CD14-positive monocyte (primary cell): ENCODE measurements at regions not wholly inside any gene's neighbourhood (a gene's known extent, or its start where the extent isn't known, plus 50 kb on each side); places are given as distances from the start of the nearest gene placed in this dataset.

Experiments used
- DNase-seq, 3 donors: peaks; one replicate each; pipeline ENCODE4 v3.0.0-alpha.2; 2011 to 2022
- H2AFZ ChIP-seq: 2 replicates; pipeline ENCODE4 v1.6.0; 2012; ENCODE audit warnings: mild to moderate bottlenecking, low read depth, low read length, inconsistent platforms; ENCODE audit not compliant: insufficient read depth, poor library complexity, severe bottlenecking
- H3K27ac ChIP-seq, 2 donors: 1 replicate in 1 of 2; 2 replicates in 1 of 2; pipeline ENCODE4 v1.5.1; 2012 to 2013; ENCODE audit warnings: low read length in 2 of 2, control low read depth in 1 of 2, inconsistent platforms in 1 of 2, low read depth in 1 of 2, mild to moderate bottlenecking in 1 of 2
- H3K27me3 ChIP-seq, 2 donors: one replicate each; pipeline versions ENCODE4 v1.6.0 to v1.6.1; 2011 to 2013; ENCODE audit warnings: low read length in 2 of 2; ENCODE audit not compliant: control insufficient read depth in 2 of 2, insufficient read depth in 2 of 2
- H3K36me3 ChIP-seq, 2 donors: replicated peaks in 1 of 2; 1 replicate in 1 of 2; 2 replicates in 1 of 2; pipeline versions ENCODE4 v1.5.1 to v1.6.1; 2012 to 2013; ENCODE audit warnings: low read length in 2 of 2, control low read depth in 1 of 2, inconsistent platforms in 1 of 2, mild to moderate bottlenecking in 1 of 2; ENCODE audit not compliant: insufficient read depth in 2 of 2, control insufficient read depth in 1 of 2
- H3K4me1 ChIP-seq, 2 donors: 1 replicate in 1 of 2; 2 replicates in 1 of 2; pipeline versions ENCODE4 v1.5.1 to v1.6.1; 2012 to 2013; ENCODE audit warnings: low read length in 2 of 2, control low read depth in 1 of 2, inconsistent platforms in 1 of 2, mild to moderate bottlenecking in 1 of 2, moderate library complexity in 1 of 2; ENCODE audit not compliant: insufficient read depth in 2 of 2, control insufficient read depth in 1 of 2
- H3K4me2 ChIP-seq: replicated peaks from 2 replicates; pipeline ENCODE3; 2012; ENCODE audit warnings: low read length, moderate library complexity, mild to moderate bottlenecking; ENCODE audit not compliant: poor library complexity, severe bottlenecking; ENCODE audit errors: extremely low read depth
- H3K4me3 ChIP-seq, 3 experiments: fragments of 200-600 bp in 1 of 3; sonication (generic) in 1 of 3; replicated peaks in 1 of 3; 1 replicate in 2 of 3; 2 replicates in 1 of 3; pipeline ENCODE4 v1.5.1; 2011 to 2013; ENCODE audit warnings: low read length in 3 of 3, mild to moderate bottlenecking in 3 of 3, control low read depth in 2 of 3, low read depth in 2 of 3, inconsistent platforms in 1 of 3, moderate library complexity in 1 of 3
- H3K79me2 ChIP-seq: 2 replicates; pipeline ENCODE4 v1.6.0; 2012; ENCODE audit warnings: mild to moderate bottlenecking, control low read depth, inconsistent platforms, low read length, moderate library complexity; ENCODE audit not compliant: insufficient read depth
- H3K9ac ChIP-seq: 2 replicates; pipeline ENCODE4 v1.6.0; 2017; ENCODE audit warnings: low read length, mild to moderate bottlenecking; ENCODE audit not compliant: insufficient read depth, poor library complexity, severe bottlenecking
- H3K9me3 ChIP-seq, 2 donors: replicated peaks in 1 of 2; 1 replicate in 1 of 2; 2 replicates in 1 of 2; pipeline versions ENCODE4 v1.5.1 to v1.6.1; 2012 to 2013; ENCODE audit warnings: low read length in 2 of 2, control low read depth in 1 of 2; ENCODE audit not compliant: control insufficient read depth in 1 of 2, insufficient read depth in 1 of 2
- H4K20me1 ChIP-seq: 2 replicates; pipeline ENCODE4 v1.6.0; 2012; ENCODE audit warnings: mild to moderate bottlenecking, low read length, control low read depth, moderate library complexity; ENCODE audit not compliant: insufficient read depth
- H3K27ac Mint-ChIP-seq, 7 donors: one replicate each; pipeline ENCODE4 v1.8.0; 2020; ENCODE audit warnings: mild to moderate bottlenecking in 7 of 7, mixed read lengths in 7 of 7, moderate library complexity in 6 of 7, inconsistent platforms in 2 of 7
- H3K27me3 Mint-ChIP-seq, 3 donors: one replicate each; pipeline ENCODE4 v1.8.0; 2021 to 2022; ENCODE audit warnings: low read depth in 3 of 3, mild to moderate bottlenecking in 3 of 3, mixed read lengths in 3 of 3, moderate library complexity in 3 of 3, inconsistent platforms in 1 of 3
- H3K36me3 Mint-ChIP-seq, 2 donors: one replicate each; pipeline ENCODE4 v1.8.0; 2020; ENCODE audit warnings: mixed read lengths in 2 of 2, inconsistent platforms in 1 of 2, mild to moderate bottlenecking in 1 of 2
- H3K4me1 Mint-ChIP-seq: one replicate; pipeline ENCODE4 v1.8.0; 2020; ENCODE audit warnings: mild to moderate bottlenecking, mixed read lengths
- H3K4me3 Mint-ChIP-seq, 2 donors: one replicate each; pipeline ENCODE4 v1.8.0; 2020; ENCODE audit warnings: mild to moderate bottlenecking in 2 of 2, mixed read lengths in 2 of 2, moderate library complexity in 1 of 2
- H3K9me3 Mint-ChIP-seq, 7 donors: one replicate each; pipeline ENCODE4 v1.8.0; 2020 to 2022; ENCODE audit warnings: mixed read lengths in 7 of 7, mild to moderate bottlenecking in 6 of 7, moderate library complexity in 6 of 7, inconsistent platforms in 2 of 7
- WGBS: methylation state at CpG from one replicate; pipeline ENCODE4 v1.1.5; 2013; ENCODE audit warnings: missing lambda C conversion rate; ENCODE audit not compliant: insufficient coverage; 5-methylcytosine and 5-hydroxymethylcytosine counted together
- intact Hi-C, 2 donors: fragments of 100-400 bp; cut with micrococcal nuclease; formaldehyde crosslinking; loops; one replicate each; pipeline versions ENCODE4 v1.15.0 to v1.15.1; 2023
- TF ChIP-seq, protein P1 (sequence below): fragments of 200-600 bp; IDR thresholded peaks from one replicate; pipeline ENCODE4 v1.8.0; 2022; ENCODE audit warnings: antibody characterized with exemption, mild to moderate bottlenecking

DNA sequence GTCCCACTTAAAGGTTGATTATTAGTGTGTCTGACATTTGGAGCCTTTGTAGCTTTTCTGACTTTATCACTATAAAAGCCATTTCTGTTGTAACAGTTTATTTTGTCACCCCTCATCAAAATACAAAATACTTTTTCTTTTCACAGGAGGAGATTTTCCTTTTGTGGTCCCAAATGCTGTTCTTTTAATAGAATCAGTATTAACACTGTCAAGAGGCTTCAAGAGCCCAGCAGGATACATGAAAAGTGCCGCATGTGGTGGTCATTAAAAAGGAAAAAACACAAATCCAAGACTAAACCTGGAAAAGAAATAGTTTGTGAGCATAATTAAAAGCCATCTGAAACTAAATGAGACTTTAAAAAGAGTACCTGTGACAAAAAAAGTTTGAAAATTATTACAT lies 515.7 kb downstream of the DCDC2C start:
- H3K9me3 Mint-ChIP-seq: peaks cover 0 to 11% (median 2%) of the 10 kb centered on the region in 7 donors
- H2AFZ ChIP-seq: no peak overlapping the region
- DNase-seq: no peak
- peaks cover 0 to 8% of the 10 kb centered on the region in 2 donors for H3K9me3 ChIP-seq
- intact Hi-C loops: no loop called here
- H3K36me3 ChIP-seq: no peaks in the 10 kb centered on the region
- H3K27ac Mint-ChIP-seq: no peak overlapping the region
- H3K79me2 ChIP-seq: no peaks in the 10 kb centered on the region
- H3K27me3 ChIP-seq: no peaks in the 10 kb centered on the region
- H3K4me1 ChIP-seq: no peaks in the 10 kb centered on the region
- H3K9ac ChIP-seq: no peak overlapping the region
- no peaks in the 10 kb centered on the region for H3K4me1 Mint-ChIP-seq
- H3K4me2 ChIP-seq: no peak overlapping the region
- H3K36me3 Mint-ChIP-seq: no peaks in the 10 kb centered on the region
- no peaks in the 10 kb centered on the region for H3K27me3 Mint-ChIP-seq
- H4K20me1 ChIP-seq: no peaks in the 10 kb centered on the region
- no peak overlapping the region for H3K4me3 ChIP-seq
- no CpG with 5 or more reads among the region's 1 CpG for WGBS
- H3K4me3 Mint-ChIP-seq: no peak overlapping the region
- H3K27ac ChIP-seq: no peak overlapping the region
- TF ChIP-seq, protein P1, sequence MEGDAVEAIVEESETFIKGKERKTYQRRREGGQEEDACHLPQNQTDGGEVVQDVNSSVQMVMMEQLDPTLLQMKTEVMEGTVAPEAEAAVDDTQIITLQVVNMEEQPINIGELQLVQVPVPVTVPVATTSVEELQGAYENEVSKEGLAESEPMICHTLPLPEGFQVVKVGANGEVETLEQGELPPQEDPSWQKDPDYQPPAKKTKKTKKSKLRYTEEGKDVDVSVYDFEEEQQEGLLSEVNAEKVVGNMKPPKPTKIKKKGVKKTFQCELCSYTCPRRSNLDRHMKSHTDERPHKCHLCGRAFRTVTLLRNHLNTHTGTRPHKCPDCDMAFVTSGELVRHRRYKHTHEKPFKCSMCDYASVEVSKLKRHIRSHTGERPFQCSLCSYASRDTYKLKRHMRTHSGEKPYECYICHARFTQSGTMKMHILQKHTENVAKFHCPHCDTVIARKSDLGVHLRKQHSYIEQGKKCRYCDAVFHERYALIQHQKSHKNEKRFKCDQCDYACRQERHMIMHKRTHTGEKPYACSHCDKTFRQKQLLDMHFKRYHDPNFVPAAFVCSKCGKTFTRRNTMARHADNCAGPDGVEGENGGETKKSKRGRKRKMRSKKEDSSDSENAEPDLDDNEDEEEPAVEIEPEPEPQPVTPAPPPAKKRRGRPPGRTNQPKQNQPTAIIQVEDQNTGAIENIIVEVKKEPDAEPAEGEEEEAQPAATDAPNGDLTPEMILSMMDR: no peak

DNA sequence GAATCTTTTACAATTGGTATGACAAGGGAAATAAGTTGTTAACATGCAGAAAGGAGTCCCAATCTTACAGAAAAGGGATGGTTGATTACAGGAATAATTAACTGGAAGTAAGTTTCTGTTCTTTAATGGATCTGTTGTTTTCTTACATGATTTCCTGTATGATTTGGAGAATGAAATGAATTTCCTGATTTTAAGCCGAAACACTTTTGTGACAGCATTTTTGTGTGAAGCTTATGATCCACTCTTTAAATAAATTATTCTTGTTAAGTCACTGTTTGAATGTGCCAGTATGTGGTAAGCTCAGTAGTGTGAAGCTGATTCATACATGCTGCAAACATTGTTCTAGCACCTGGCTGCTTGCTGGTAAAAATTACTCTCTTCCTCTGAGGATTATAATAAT lies 516.2 kb downstream of the DCDC2C start:
- TF ChIP-seq, protein P1: no peak
- no peaks in the 10 kb centered on the region for H3K79me2 ChIP-seq
- no peaks in the 10 kb centered on the region for H3K4me1 ChIP-seq
- no CpG with 5 or more reads among the region's 1 CpG for WGBS
- H4K20me1 ChIP-seq: no peaks in the 10 kb centered on the region
- peaks cover 0 to 11% (median 2%) of the 10 kb centered on the region in 7 donors for H3K9me3 Mint-ChIP-seq
- no peak overlapping the region for H3K4me2 ChIP-seq
- no peak for DNase-seq
- no peak overlapping the region for H3K4me3 Mint-ChIP-seq
- no peaks in the 10 kb centered on the region for H3K36me3 ChIP-seq
- no peak overlapping the region for H3K27ac Mint-ChIP-seq
- no peak overlapping the region for H3K27ac ChIP-seq
- no peaks in the 10 kb centered on the region for H3K27me3 ChIP-seq
- no peaks in the 10 kb centered on the region for H3K4me1 Mint-ChIP-seq
- H3K9ac ChIP-seq: no peak overlapping the region
- no peaks in the 10 kb centered on the region for H3K36me3 Mint-ChIP-seq
- no peak overlapping the region for H2AFZ ChIP-seq
- no peak overlapping the region for H3K4me3 ChIP-seq
- H3K27me3 Mint-ChIP-seq: no peaks in the 10 kb centered on the region
- intact Hi-C loops: no loop called here
- peaks cover 0 to 8% of the 10 kb centered on the region in 2 donors for H3K9me3 ChIP-seq
